ENCODE measurements at regions not wholly inside any gene's neighbourhood (a gene's known extent, or its start where the extent isn't known, plus 50 kb on each side); places are given as distances from the start of the nearest gene placed in this dataset.
A peak's percentile ranks its signal among the peaks of the same experiment; 100 is the strongest.

GRCh38 chr14:61193476-61193875, 87.7 kb downstream of the TMEM30B start:
- H3K4me3 ChIP-seq (ENCODE audit: low read length): no peak overlapping the region
- TF ChIP-seq, protein P1, sequence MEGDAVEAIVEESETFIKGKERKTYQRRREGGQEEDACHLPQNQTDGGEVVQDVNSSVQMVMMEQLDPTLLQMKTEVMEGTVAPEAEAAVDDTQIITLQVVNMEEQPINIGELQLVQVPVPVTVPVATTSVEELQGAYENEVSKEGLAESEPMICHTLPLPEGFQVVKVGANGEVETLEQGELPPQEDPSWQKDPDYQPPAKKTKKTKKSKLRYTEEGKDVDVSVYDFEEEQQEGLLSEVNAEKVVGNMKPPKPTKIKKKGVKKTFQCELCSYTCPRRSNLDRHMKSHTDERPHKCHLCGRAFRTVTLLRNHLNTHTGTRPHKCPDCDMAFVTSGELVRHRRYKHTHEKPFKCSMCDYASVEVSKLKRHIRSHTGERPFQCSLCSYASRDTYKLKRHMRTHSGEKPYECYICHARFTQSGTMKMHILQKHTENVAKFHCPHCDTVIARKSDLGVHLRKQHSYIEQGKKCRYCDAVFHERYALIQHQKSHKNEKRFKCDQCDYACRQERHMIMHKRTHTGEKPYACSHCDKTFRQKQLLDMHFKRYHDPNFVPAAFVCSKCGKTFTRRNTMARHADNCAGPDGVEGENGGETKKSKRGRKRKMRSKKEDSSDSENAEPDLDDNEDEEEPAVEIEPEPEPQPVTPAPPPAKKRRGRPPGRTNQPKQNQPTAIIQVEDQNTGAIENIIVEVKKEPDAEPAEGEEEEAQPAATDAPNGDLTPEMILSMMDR (conservative IDR thresholded peaks at IDR 0.05; ENCODE audit: low read length): no peak
- peak; percentile 27 for DNase-seq (ENCODE audit: low read depth)

- no peak overlapping the region for H3K4me3 ChIP-seq (ENCODE audit: low read length)
- TF ChIP-seq, protein P1 (conservative IDR thresholded peaks at IDR 0.05; ENCODE audit: low read length): no peak
- peak; percentile 78 for DNase-seq (ENCODE audit: low read depth)
These were observed 88.1 kb downstream of the TMEM30B start for GRCh38 chr14:61192989-61193388.

GRCh38 chr14:61191733-61192132, 89.4 kb downstream of the TMEM30B start:
- no peak overlapping the region for H3K4me3 ChIP-seq (ENCODE audit: low read length)
- TF ChIP-seq, protein P1 (conservative IDR thresholded peaks at IDR 0.05; ENCODE audit: low read length): no peak
- DNase-seq (ENCODE audit: low read depth): peak; percentile 40

GRCh38 chr14:61190341-61190740, 90.8 kb downstream of the TMEM30B start:
- TF ChIP-seq, protein P1 (conservative IDR thresholded peaks at IDR 0.05; ENCODE audit: low read length): no peak

DNA sequence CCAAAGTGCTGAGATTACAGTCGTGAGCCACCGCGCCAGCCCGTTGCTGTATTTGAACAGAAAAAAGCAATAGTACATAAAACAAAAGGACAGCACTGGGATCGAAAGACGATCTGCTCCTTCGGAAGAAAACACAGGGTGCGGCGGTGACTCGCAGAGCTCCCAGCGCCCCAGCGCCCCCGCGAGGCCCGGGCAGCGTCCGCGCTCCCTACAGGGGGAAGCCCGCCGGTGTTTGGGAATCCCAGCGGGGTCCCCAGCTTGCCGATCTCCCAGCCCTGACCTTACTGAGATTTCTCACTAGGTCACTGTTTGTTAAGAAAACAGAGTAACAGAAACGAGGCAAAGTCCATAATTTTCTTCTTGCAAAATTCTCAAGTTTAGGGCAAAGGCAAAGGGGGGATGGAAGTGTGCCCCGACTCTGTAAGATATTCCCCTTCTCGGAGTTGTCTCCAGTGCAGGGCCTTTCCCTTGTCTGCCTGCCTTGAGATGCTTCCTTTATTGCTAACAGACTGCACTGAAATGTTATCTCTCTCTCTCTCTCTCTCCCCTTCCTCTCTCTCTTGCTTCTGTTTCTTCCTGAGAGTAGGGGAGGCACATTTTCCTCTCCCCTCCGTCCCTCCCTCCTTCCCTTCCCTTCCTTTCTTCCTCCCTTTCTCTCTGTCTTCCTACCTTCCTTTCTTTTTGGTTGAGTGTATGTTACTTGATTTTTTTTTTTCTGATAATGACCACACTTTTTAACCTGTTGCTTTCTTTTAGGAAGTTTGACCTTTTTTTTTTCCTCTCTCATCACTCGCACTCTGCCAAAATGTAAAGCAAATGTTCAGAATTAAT, 91.9 kb downstream of the TMEM30B start:
- H3K4me3 ChIP-seq (ENCODE audit: low read length): peak overlapping the region; percentile 53
- peak; percentile 62 for DNase-seq (ENCODE audit: low read depth)
- TF ChIP-seq, protein P1 (conservative IDR thresholded peaks at IDR 0.05; ENCODE audit: low read length): peak; percentile 64

More at GRCh38 chr14:61190341-61190740, 90.8 kb downstream of the TMEM30B start:
- peak; percentile 27 for DNase-seq (ENCODE audit: low read depth)
- no peak overlapping the region for H3K4me3 ChIP-seq (ENCODE audit: low read length)

GRCh38 chr14:61188196-61188595, 92.9 kb downstream of the TMEM30B start:
- TF ChIP-seq, protein P1 (conservative IDR thresholded peaks at IDR 0.05; ENCODE audit: low read length): no peak
- H3K4me3 ChIP-seq (ENCODE audit: low read length): peak overlapping the region; percentile 3; the same call in 1 of the 2 replicates
- no peak for DNase-seq (ENCODE audit: low read depth)
